ENCODE measurements at regions not wholly inside any gene's neighbourhood (a gene's known extent, or its start where the extent isn't known, plus 50 kb on each side); places are given as distances from the start of the nearest gene placed in this dataset.

GRCh38 chr12:14315501-14315900 is 50.0 kb upstream of the ATF7IP start:
- TF ChIP-seq GATA1 (IDR thresholded peaks at IDR 0.05; ENCODE audit: low read depth, low read length), result no peak
- TF ChIP-seq POLR2A (IDR thresholded peaks at IDR 0.05; ENCODE audit: low read length), result no peak

More at GRCh38 chr12:14315501-14315900, 50.0 kb upstream of the ATF7IP start:
- DNase-seq, result no peak
